RWPE2 (cell line): ENCODE measurements at regions not wholly inside any gene's neighbourhood (a gene's known extent, or its start where the extent isn't known, plus 50 kb on each side); places are given as distances from the start of the nearest gene placed in this dataset.

ENCODE experiments used
- ATAC-seq: fragments of 200-7000 bp; cut with Tn5 transposase; 3 replicates; pipeline ENCODE4 v1.9.1; 2021; ENCODE audit warnings: low read depth
- DNase-seq: peaks from one replicate; pipeline ENCODE4 v3.0.0-alpha.2; 2020; ENCODE audit warnings: low spot score
- H3K27ac ChIP-seq: fragments of 450-650 bp; 2 replicates; pipeline ENCODE4 v1.5.1; 2017; ENCODE audit warnings: mild to moderate bottlenecking; ENCODE audit not compliant: poor library complexity, severe bottlenecking
- H3K27me3 ChIP-seq: fragments of 250-450 bp; sonication (Bioruptor Pico); 2 replicates; pipeline ENCODE4 v1.5.1; 2021; ENCODE audit warnings: mild to moderate bottlenecking, moderate library complexity; ENCODE audit not compliant: insufficient read depth, poor library complexity, severe bottlenecking
- H3K36me3 ChIP-seq: fragments of 250-450 bp; sonication (Bioruptor Pico); 2 replicates; pipeline ENCODE4 v1.5.1; 2020; ENCODE audit warnings: low read depth, mild to moderate bottlenecking, moderate library complexity
- H3K4me1 ChIP-seq: fragments of 250-450 bp; sonication (Bioruptor Pico); 2 replicates; pipeline ENCODE4 v1.5.1; 2021; ENCODE audit warnings: mild to moderate bottlenecking, moderate library complexity; ENCODE audit not compliant: insufficient read depth, poor library complexity, severe bottlenecking
- H3K4me3 ChIP-seq: fragments of 250-450 bp; sonication (Bioruptor Pico); 2 replicates; pipeline ENCODE4 v1.5.1; 2021; ENCODE audit warnings: mild to moderate bottlenecking, moderate library complexity; ENCODE audit not compliant: severe bottlenecking
- H3K9me3 ChIP-seq: fragments of 250-450 bp; sonication (Bioruptor Pico); 2 replicates; pipeline ENCODE4 v1.5.1; 2021; ENCODE audit warnings: mild to moderate bottlenecking, moderate library complexity; ENCODE audit not compliant: severe bottlenecking
- TF ChIP-seq, protein P1 (sequence below): fragments of 450-650 bp; IDR thresholded peaks from one replicate; pipeline ENCODE4 v1.5.1; 2017; ENCODE audit warnings: mild to moderate bottlenecking, moderate library complexity; ENCODE audit not compliant: poor library complexity, severe bottlenecking

DNA sequence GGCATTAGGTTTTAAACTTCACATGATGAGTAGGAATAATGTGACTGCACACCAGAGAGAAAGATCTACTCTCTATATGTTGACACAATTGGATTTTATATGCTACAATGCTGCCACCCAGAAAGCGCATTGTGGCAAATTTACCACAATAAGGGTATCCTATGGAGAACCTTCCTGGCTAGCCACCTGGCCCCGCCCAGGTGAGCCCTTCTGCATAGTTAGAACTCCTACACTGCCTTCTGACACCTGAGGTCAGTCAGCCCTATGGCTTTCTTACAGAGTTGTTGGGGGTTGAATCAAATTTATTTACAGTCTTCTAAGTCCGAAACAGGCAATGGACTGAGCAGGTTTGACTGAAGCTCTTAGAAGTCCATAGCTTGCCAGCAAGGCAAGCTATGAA, 153.8 kb upstream of the S100G start:
- Histone ChIP-seq H3K27me3 (no peaks in the 10 kb centered on the region), H3K4me1 (peaks cover 5% of the 10 kb centered on the region), H3K27ac (no peak overlapping the region), H3K9me3 (no peaks in the 10 kb centered on the region), H3K4me3 (no peak overlapping the region), H3K36me3 (no peaks in the 10 kb centered on the region)
- no peak for DNase-seq
- ATAC-seq, result no peak
- TF ChIP-seq, protein P1, sequence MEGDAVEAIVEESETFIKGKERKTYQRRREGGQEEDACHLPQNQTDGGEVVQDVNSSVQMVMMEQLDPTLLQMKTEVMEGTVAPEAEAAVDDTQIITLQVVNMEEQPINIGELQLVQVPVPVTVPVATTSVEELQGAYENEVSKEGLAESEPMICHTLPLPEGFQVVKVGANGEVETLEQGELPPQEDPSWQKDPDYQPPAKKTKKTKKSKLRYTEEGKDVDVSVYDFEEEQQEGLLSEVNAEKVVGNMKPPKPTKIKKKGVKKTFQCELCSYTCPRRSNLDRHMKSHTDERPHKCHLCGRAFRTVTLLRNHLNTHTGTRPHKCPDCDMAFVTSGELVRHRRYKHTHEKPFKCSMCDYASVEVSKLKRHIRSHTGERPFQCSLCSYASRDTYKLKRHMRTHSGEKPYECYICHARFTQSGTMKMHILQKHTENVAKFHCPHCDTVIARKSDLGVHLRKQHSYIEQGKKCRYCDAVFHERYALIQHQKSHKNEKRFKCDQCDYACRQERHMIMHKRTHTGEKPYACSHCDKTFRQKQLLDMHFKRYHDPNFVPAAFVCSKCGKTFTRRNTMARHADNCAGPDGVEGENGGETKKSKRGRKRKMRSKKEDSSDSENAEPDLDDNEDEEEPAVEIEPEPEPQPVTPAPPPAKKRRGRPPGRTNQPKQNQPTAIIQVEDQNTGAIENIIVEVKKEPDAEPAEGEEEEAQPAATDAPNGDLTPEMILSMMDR, result no peak

DNA sequence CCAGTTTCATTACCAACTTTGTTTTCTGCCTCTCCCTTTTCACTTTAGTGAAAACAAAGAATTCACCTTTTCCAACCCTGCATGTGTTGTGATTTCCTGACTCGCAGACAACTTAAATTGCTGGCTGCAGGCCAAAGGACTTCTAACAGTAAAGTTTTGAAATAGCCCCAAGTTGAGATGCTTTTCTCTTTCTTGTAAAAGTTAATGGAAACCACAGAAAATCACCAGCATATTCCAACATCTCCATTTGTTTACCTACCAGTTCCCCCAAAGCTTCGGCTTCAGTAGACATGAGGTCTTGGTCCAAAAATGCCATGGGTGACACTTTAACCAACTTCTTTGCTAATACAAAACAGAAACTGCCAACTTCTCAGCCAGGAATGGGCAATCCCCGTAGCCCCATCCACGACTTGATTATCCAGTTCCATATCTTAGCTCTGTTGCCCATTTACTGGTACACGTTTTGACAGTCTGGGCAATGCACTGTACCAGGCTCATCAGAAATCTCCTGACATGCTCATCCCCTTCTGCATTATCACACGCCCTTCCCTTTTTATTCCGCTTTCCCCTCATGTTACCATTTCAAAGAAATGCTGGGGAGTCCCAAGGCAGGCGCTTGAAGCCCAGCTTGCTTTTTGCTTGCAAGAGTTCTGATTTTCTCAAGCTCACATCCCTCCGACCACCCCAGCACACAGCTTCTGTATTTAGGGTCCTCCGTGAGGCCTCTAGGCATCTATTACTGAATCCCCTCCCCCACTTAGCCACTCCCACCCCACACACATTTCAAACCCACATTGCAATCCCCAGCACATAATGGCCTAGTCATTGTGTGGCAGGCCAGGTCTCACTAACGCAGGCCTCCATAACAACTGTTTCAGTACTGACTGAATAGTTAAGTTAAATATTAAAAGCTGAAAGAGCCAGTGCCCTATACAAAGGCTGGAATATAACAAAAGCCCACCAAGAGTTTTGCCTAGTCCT, 137.9 kb upstream of the S100G start:
- Histone ChIP-seq H3K4me3 (no peak overlapping the region), H3K27me3 (no peaks in the 10 kb centered on the region), H3K36me3 (no peaks in the 10 kb centered on the region), H3K4me1 (no peaks in the 10 kb centered on the region), H3K9me3 (no peaks in the 10 kb centered on the region), H3K27ac (no peak overlapping the region)
- TF ChIP-seq, protein P1, result no peak
- ATAC-seq (no peak), DNase-seq (no peak)

DNA sequence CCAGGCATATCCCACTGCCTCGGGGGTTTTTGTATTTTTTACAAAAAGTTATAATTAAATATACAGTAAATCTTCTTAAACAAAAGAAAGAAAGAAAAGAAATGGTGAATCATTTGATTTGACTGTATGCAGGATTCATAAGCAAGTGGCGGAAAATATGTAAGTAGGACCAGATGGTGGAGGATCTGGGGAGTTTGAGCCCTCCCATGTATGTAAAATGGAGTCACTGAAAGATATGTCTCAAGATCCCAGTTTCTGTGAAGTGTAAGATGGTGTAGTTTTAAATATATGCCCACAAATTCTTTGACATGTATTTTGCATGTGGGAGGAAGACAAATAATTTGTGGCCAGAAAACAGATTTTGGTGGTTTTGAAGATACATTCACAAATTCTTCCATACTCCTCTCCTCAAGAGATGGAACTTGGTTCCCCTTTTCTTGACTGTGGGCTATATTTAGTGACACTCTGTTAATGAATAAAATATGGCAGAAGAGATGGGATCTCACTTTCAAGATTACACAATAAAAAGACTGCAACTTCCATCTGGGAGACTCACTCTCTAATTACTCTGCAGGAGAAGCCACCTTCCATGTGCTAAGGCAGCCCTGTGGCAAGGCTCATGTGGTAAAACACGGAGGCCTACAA, 133.6 kb upstream of the S100G start:
- ATAC-seq, result no peak
- Histone ChIP-seq H3K9me3 (no peaks in the 10 kb centered on the region), H3K27ac (no peak overlapping the region), H3K4me3 (no peak overlapping the region), H3K27me3 (no peaks in the 10 kb centered on the region), H3K36me3 (no peaks in the 10 kb centered on the region), H3K4me1 (no peaks in the 10 kb centered on the region)
- TF ChIP-seq, protein P1, result no peak
- DNase-seq, result no peak

DNA sequence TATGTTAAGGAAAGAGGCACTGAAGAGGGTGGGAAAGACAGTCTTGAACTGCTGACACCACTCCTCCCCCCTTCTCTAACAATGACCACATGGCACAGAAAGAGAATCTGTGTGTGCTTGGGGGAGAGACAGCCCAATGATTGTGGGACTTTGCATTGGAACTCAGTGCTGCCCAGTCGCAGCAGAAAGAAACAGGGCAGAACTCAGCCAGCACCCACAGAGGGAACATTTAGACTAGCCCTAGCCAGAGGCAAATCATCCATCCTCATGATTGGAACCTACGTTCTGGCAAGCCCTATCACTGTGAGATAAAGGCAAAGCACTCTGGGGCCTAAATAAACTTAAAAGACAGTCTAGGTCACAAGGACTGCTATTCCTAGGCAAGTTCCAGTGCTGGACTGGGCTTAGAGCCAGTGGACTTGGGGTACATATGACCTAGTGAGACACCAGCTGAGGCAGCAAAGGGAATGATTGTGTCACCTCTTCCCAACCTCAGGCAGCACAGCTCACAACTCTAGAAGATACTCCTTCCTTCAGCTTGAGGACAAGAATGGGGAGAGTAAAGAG, 132.8 kb upstream of the S100G start:
- DNase-seq, result no peak
- no peaks in the 10 kb centered on the region for H3K9me3 ChIP-seq
- H3K4me3 ChIP-seq, result no peak overlapping the region
- no peaks in the 10 kb centered on the region for H3K27me3 ChIP-seq
- no peak overlapping the region for H3K27ac ChIP-seq
- no peaks in the 10 kb centered on the region for H3K36me3 ChIP-seq
- no peak for ATAC-seq
- H3K4me1 ChIP-seq, result no peaks in the 10 kb centered on the region
- TF ChIP-seq, protein P1, result no peak
